HFFc6 (cell line): ENCODE measurements at regions not wholly inside any gene's neighbourhood (a gene's known extent, or its start where the extent isn't known, plus 50 kb on each side); places are given as distances from the start of the nearest gene placed in this dataset.

Experiments
- DNase-seq: peaks from one replicate; pipeline ENCODE4 v3.0.0-alpha.2; 2018
- H3K27ac Mint-ChIP-seq: 2 replicates; pipeline ENCODE4 v1.8.0; 2020; ENCODE audit warnings: mild to moderate bottlenecking, mixed read lengths
- H3K27me3 Mint-ChIP-seq: 2 replicates; pipeline ENCODE4 v1.8.0; 2021; ENCODE audit warnings: mild to moderate bottlenecking, moderate library complexity, mixed read lengths; ENCODE audit not compliant: insufficient read depth
- H3K36me3 Mint-ChIP-seq: 2 replicates; pipeline ENCODE4 v1.8.0; 2021; ENCODE audit warnings: low read depth, mixed read lengths
- H3K4me1 Mint-ChIP-seq: 2 replicates; pipeline ENCODE4 v1.8.0; 2020; ENCODE audit warnings: low read depth, mixed read lengths
- H3K4me3 Mint-ChIP-seq: 2 replicates; pipeline ENCODE4 v1.8.0; 2020; ENCODE audit warnings: mild to moderate bottlenecking, moderate library complexity, mixed read lengths
- H3K9me3 Mint-ChIP-seq: 2 replicates; pipeline ENCODE4 v1.8.0; 2020; ENCODE audit warnings: mild to moderate bottlenecking, mixed read lengths
- CTCF ChIP-seq: fragments of 200-600 bp; sonication (generic); IDR thresholded peaks from 2 replicates; pipeline ENCODE4 v1.5.0; 2021; ENCODE audit warnings: antibody characterized with exemption, mild to moderate bottlenecking

DNA sequence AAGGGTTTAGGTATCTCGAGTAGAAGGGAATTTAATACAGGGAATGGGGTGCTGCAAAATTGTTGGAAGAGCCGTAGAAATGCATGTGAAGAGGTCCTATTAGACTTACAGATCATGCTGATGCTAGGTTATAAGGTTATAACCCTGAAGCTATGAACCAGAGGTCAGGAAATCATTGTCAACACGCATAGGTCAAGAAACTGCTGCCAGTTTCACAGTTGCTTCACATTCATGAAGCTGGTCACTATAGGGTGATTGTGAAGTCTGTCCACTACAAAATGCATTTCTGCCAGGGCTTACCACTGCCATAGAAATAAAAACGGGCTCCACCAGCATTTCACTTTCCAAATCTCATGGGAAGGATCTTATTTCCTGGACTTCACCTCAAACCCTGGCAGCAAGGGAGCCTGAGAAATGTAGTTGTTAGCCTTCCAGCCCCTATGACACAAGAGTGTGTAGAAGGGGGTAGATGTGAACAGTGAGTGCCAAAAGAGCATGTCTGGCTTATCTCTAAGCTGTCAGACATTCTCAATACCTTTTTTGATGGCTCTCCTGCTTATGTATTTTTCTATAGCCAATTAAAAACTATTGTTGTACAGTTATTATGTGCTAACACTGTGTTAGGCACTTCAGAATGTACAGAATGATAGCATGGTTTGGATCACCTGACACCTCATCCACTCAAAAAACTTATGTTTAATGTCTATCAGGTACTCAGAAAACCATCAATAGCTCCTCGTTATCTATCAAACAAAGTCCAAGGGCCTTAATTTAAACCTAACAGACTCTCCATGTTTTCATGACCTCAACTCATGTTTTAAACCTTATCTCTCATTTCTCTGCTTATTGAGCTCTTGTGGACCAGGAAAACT lies 148.3 kb upstream of the TSC22D2 start:
- Mint-ChIP-seq H3K4me1 (peaks cover 6% of the 10 kb centered on the region; the same call in 1 of the 2 replicates), H3K27me3 (peaks cover 3% of the 10 kb centered on the region; the same call in 1 of the 2 replicates), H3K36me3 (no peaks in the 10 kb centered on the region), H3K27ac (no peak overlapping the region), H3K4me3 (no peak overlapping the region), H3K9me3 (no peaks in the 10 kb centered on the region)
- TF ChIP-seq CTCF: no peak
- no peak for DNase-seq

DNA sequence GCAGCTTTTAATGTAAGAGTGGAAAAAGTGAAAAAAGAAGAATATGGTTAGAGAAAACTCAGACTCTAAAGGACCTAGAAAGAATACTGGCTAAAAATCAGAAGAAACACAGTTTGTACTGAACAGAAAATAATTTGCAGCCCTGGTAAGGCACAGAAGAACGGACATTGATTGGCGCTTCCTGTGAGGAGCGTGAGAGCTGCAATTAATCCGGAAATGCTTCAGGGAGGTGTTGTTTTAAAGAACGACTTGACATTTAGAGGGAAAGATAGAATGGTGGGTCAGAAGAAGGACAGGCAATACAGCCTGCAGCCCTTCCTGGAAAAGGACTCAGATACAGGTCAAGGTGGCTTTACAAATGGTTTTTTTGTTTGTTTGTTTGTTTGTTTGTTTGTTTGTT lies 151.3 kb upstream of the TSC22D2 start:
- DNase-seq: no peak
- peaks cover 10% of the 10 kb centered on the region for H3K4me1 Mint-ChIP-seq
- H3K4me3 Mint-ChIP-seq: no peak overlapping the region
- H3K36me3 Mint-ChIP-seq: no peaks in the 10 kb centered on the region
- no peak overlapping the region for H3K27ac Mint-ChIP-seq
- H3K27me3 Mint-ChIP-seq: peaks cover 6% of the 10 kb centered on the region
- TF ChIP-seq CTCF: no peak
- H3K9me3 Mint-ChIP-seq: no peaks in the 10 kb centered on the region

GRCh38 chr3:150256318-150256717 lies 151.8 kb upstream of the TSC22D2 start:
- Mint-ChIP-seq H3K36me3 (no peaks in the 10 kb centered on the region), H3K4me1 (peaks cover 15% of the 10 kb centered on the region), H3K9me3 (no peaks in the 10 kb centered on the region), H3K27ac (no peak overlapping the region), H3K27me3 (peaks cover 6% of the 10 kb centered on the region), H3K4me3 (no peak overlapping the region)
- TF ChIP-seq CTCF: no peak
- no peak for DNase-seq

- Mint-ChIP-seq H3K27me3 (peaks cover 6% of the 10 kb centered on the region), H3K9me3 (no peaks in the 10 kb centered on the region), H3K36me3 (no peaks in the 10 kb centered on the region), H3K4me1 (peaks cover 20% of the 10 kb centered on the region), H3K27ac (no peak overlapping the region), H3K4me3 (no peak overlapping the region)
- TF ChIP-seq CTCF: no peak
- no peak for DNase-seq
Observed at GRCh38 chr3:150255826-150256225, 152.3 kb upstream of the TSC22D2 start.

DNA sequence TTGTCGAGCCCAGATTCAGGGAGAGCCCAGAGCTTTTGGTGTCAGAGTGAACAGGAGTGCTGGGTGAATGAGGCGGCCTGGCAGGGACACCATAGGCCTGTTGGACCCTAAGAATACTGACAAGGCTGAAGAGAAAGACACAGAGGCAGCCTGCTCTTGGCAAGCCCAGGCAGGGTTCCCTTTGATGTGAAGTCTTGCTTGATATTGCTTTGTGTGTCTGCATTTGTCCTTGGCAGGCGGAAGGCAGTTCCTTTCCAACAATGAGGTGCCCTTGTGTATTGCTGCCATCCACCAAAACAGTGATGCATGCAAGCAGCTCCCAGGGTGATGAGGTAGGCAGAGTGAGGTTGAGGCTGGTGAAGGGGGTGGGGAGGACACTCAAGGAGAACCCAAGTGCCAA lies 152.7 kb upstream of the TSC22D2 start:
- H3K27ac Mint-ChIP-seq: no peak overlapping the region

More for the DNA sequence above, 152.7 kb upstream of the TSC22D2 start:
- DNase-seq: no peak
- H3K27me3 Mint-ChIP-seq: peaks cover 6% of the 10 kb centered on the region
- H3K36me3 Mint-ChIP-seq: no peaks in the 10 kb centered on the region
- no peaks in the 10 kb centered on the region for H3K9me3 Mint-ChIP-seq
- no peak overlapping the region for H3K4me3 Mint-ChIP-seq
- TF ChIP-seq CTCF: no peak
- H3K4me1 Mint-ChIP-seq: peaks cover 24% of the 10 kb centered on the region
